HCT116 (cell line): ENCODE measurements at regions not wholly inside any gene's neighbourhood (a gene's known extent, or its start where the extent isn't known, plus 50 kb on each side); places are given as distances from the start of the nearest gene placed in this dataset.

Experiments used
- ATAC-seq: fragments of 200-7000 bp; cut with Tn5 transposase; 2 replicates; pipeline ENCODE4 v1.9.1; 2020; ENCODE audit warnings: mild to moderate bottlenecking, moderate library complexity
- BruUV-seq: library from RNA; stranded (reverse); fragments of 400-500 nt; replicated peaks from 2 replicates; lab custom pipeline; 2021; lab: Mats Ljungman, UMichigan
- CTCF ChIA-PET: fragments of 300-600 bp; sonication (Branson Sonifier 250); formaldehyde crosslinking; loops from one replicate; lab custom pipeline; 2021; ENCODE audit warnings: antibody characterized with exemption; lab: Charles Lee
- POLR2A ChIA-PET: fragments of 300-600, 350-600 bp; sonication (Branson Sonifier 250); formaldehyde crosslinking; loops from one replicate; lab custom pipeline; 2021; ENCODE audit warnings: antibody characterized with exemption; lab: Charles Lee
- RAD21 ChIA-PET, 2 experiments: fragments of 300-600 bp; sonication (Branson Sonifier 250); formaldehyde crosslinking; loops; one replicate each; lab custom pipeline; 2023; ENCODE audit warnings: low total read pairs in 2 of 2; ENCODE audit not compliant: uncharacterized antibody in 2 of 2, unreplicated experiment in 2 of 2, low non-redundant PET in 1 of 2; lab: Charles Lee
- DNase-seq: peaks from one replicate; pipeline ENCODE4 v3.0.0-alpha.2; 2010; ENCODE audit warnings: low read depth, low spot score
- H2AFZ ChIP-seq: fragments of 200-600 bp; shearing (Covaris generic), sonication (generic); 2 replicates; pipeline ENCODE4 v1.6.1; 2017; ENCODE audit warnings: low read depth, mixed run types, mixed read lengths, antibody characterized with exemption, low read length; ENCODE audit not compliant: poor library complexity, severe bottlenecking
- H3K27ac ChIP-seq: 2 replicates; pipeline ENCODE4 v1.5.1; 2012; ENCODE audit warnings: low read depth, low read length
- H3K27me3 ChIP-seq: fragments of 200-600 bp; sonication (generic); 2 replicates; pipeline ENCODE4 v1.6.1; 2016; ENCODE audit warnings: mixed run types, low read length, mixed read lengths; ENCODE audit not compliant: insufficient read depth
- H3K36me3 ChIP-seq, 2 experiments: fragments of 200-500 bp in 1 of 2; fragments of 200-600 bp in 1 of 2; sonication (Bioruptor generic) in 1 of 2; sonication (generic) in 1 of 2; 2 replicates each; pipeline versions ENCODE4 v1.5.1 to v1.6.1; 2014 to 2016; ENCODE audit warnings: low read length in 2 of 2, inconsistent platforms in 1 of 2, mixed read lengths in 1 of 2, mixed run types in 1 of 2; ENCODE audit not compliant: insufficient read depth in 2 of 2, control insufficient read depth in 1 of 2
- H3K4me1 ChIP-seq, 2 experiments: fragments of 200-600 bp in 1 of 2; sonication (generic) in 1 of 2; 2 replicates each; pipeline versions ENCODE4 v1.5.1 to v1.6.1; 2012 to 2017; ENCODE audit warnings: low read length in 2 of 2, inconsistent platforms in 1 of 2, mild to moderate bottlenecking in 1 of 2, mixed read lengths in 1 of 2, mixed run types in 1 of 2, moderate library complexity in 1 of 2; ENCODE audit not compliant: insufficient read depth in 2 of 2, control insufficient read depth in 1 of 2
- H3K4me2 ChIP-seq: fragments of 200-600 bp; sonication (generic); 2 replicates; pipeline ENCODE4 v1.6.1; 2017; ENCODE audit warnings: mixed run types, low read length, mixed read lengths
- H3K4me3 ChIP-seq, 2 experiments: fragments of 200-600 bp in 1 of 2; sonication (generic) in 1 of 2; replicated peaks in 1 of 2; 2 replicates each; pipeline ENCODE4 v1.5.1; 2011 to 2016; ENCODE audit warnings: low read length in 2 of 2, control low read depth in 1 of 2, low read depth in 1 of 2, mild to moderate bottlenecking in 1 of 2, mixed read lengths in 1 of 2, mixed run types in 1 of 2
- H3K79me2 ChIP-seq: fragments of 200-600 bp; sonication (generic); 2 replicates; pipeline ENCODE4 v1.6.1; 2017; ENCODE audit warnings: mild to moderate bottlenecking, mixed run types, low read length, moderate library complexity, mixed read lengths; ENCODE audit not compliant: insufficient read depth
- H3K9ac ChIP-seq: fragments of 200-600 bp; sonication (generic); 2 replicates; pipeline ENCODE4 v1.6.1; 2016; ENCODE audit warnings: low read length, mixed read lengths
- H3K9me2 ChIP-seq: fragments of 200-600 bp; sonication (generic), shearing (Covaris generic); 2 replicates; pipeline ENCODE4 v1.6.1; 2017; ENCODE audit warnings: mixed run types, mild to moderate bottlenecking, moderate library complexity; ENCODE audit not compliant: insufficient read depth
- H3K9me3 ChIP-seq, 2 experiments: fragments of 200-500 bp in 1 of 2; fragments of 200-600 bp in 1 of 2; sonication (Bioruptor generic) in 1 of 2; sonication (generic) in 1 of 2; 2 replicates each; pipeline ENCODE4 v1.6.1; 2014 to 2017; ENCODE audit warnings: low read length in 2 of 2, mixed read lengths in 2 of 2, inconsistent platforms in 1 of 2, low read depth in 1 of 2, mild to moderate bottlenecking in 1 of 2, mixed run types in 1 of 2, moderate library complexity in 1 of 2; ENCODE audit not compliant: control insufficient read depth in 1 of 2, insufficient read depth in 1 of 2
- H4K20me1 ChIP-seq: fragments of 200-600 bp; sonication (generic), shearing (Covaris generic); 2 replicates; pipeline ENCODE4 v1.6.1; 2017; ENCODE audit warnings: mixed run types, mild to moderate bottlenecking, moderate library complexity; ENCODE audit not compliant: insufficient read depth
- CEBPB ChIP-seq: IDR thresholded peaks from 2 replicates; pipeline ENCODE4 v1.6.1; 2012; ENCODE audit warnings: low read depth
- EGR1 ChIP-seq: IDR thresholded peaks from 2 replicates; pipeline ENCODE4 v1.6.1; 2012; ENCODE audit warnings: low read depth
- JUND ChIP-seq: IDR thresholded peaks from 2 replicates; pipeline ENCODE4 v1.6.1; 2012
- POLR2AphosphoS5 ChIP-seq: IDR thresholded peaks from 2 replicates; pipeline ENCODE4 v1.6.1; 2011; ENCODE audit warnings: mild to moderate bottlenecking, low read depth, low read length, moderate library complexity
- REST ChIP-seq: IDR thresholded peaks from 2 replicates; pipeline ENCODE4 v1.6.1; 2012; ENCODE audit warnings: low read depth
- SIN3A ChIP-seq: IDR thresholded peaks from 2 replicates; pipeline ENCODE4 v1.6.1; 2012; ENCODE audit warnings: low read depth
- SRF ChIP-seq: IDR thresholded peaks from 2 replicates; pipeline ENCODE4 v1.6.1; 2012; ENCODE audit warnings: low read depth
- TCF7L2 ChIP-seq: IDR thresholded peaks from 2 replicates; pipeline ENCODE4 v1.7.0; 2011; ENCODE audit warnings: borderline replicate concordance, inconsistent platforms; ENCODE audit not compliant: insufficient read depth, insufficient read length; ENCODE audit errors: extremely low read depth
- ZFX ChIP-seq: fragments of 450-650 bp; IDR thresholded peaks from 2 replicates; pipeline ENCODE4 v1.6.1; 2017
- ZNF274 ChIP-seq: fragments of 200-500 bp; sonication (Bioruptor generic); IDR thresholded peaks from 2 replicates; pipeline ENCODE4 v1.6.1; 2014; ENCODE audit warnings: mild to moderate bottlenecking, low read depth, low read length, inconsistent platforms
- intact Hi-C: fragments of 100-400 bp; cut with micrococcal nuclease; formaldehyde crosslinking; loops from 2 replicates; pipeline ENCODE4 v1.10.0; 2022
- TF ChIP-seq, protein P1 (sequence below), 3 experiments: fragments of 200-600 bp in 1 of 3; sonication (generic) in 1 of 3; IDR thresholded peaks in 2 of 3; conservative IDR thresholded peaks in 1 of 3; 2 replicates each; pipeline ENCODE4 v1.5.1; 2012 to 2017; ENCODE audit warnings: low read depth in 2 of 3, low read length in 2 of 3, antibody characterized with exemption in 1 of 3, borderline replicate concordance in 1 of 3, control low read depth in 1 of 3, mild to moderate bottlenecking in 1 of 3, mixed read lengths in 1 of 3, mixed run types in 1 of 3, moderate library complexity in 1 of 3; ENCODE audit not compliant: insufficient read depth in 1 of 3

- no peak for TF ChIP-seq REST
- TF ChIP-seq TCF7L2 = no peak
- TF ChIP-seq POLR2AphosphoS5 = no peak
- no peak for TF ChIP-seq SRF
- TF ChIP-seq, all 23 proteins: peak for 0
These were observed 246.7 kb downstream of the HS3ST3A1 start (continued) for GRCh38 chr17:13355054-13355453.

- POLR2A ChIA-PET = no interaction called here
- DNase-seq (no peak), ATAC-seq (no peak)
- Histone ChIP-seq H3K9ac (no peak overlapping the region), H3K27ac (no peak overlapping the region), H3K9me3 (no peaks in the 10 kb centered on the region), H3K4me3 (no peak overlapping the region), H3K9me2 (no peaks in the 10 kb centered on the region), H2AFZ (no peak overlapping the region), H4K20me1 (no peaks in the 10 kb centered on the region), H3K79me2 (no peaks in the 10 kb centered on the region), H3K4me2 (no peak overlapping the region), H3K4me1 (peaks cover 0 to 8% of the 10 kb centered on the region in 2 experiments; a peak in 2 of 4 replicates), H3K27me3 (no peaks in the 10 kb centered on the region), H3K36me3 (no peaks in the 10 kb centered on the region)
- TF ChIP-seq ZFX = no peak
- TF ChIP-seq SIN3A = no peak
- TF ChIP-seq POLR2AphosphoS5 = no peak
- TF ChIP-seq JUND = no peak
- TF ChIP-seq, protein P1, sequence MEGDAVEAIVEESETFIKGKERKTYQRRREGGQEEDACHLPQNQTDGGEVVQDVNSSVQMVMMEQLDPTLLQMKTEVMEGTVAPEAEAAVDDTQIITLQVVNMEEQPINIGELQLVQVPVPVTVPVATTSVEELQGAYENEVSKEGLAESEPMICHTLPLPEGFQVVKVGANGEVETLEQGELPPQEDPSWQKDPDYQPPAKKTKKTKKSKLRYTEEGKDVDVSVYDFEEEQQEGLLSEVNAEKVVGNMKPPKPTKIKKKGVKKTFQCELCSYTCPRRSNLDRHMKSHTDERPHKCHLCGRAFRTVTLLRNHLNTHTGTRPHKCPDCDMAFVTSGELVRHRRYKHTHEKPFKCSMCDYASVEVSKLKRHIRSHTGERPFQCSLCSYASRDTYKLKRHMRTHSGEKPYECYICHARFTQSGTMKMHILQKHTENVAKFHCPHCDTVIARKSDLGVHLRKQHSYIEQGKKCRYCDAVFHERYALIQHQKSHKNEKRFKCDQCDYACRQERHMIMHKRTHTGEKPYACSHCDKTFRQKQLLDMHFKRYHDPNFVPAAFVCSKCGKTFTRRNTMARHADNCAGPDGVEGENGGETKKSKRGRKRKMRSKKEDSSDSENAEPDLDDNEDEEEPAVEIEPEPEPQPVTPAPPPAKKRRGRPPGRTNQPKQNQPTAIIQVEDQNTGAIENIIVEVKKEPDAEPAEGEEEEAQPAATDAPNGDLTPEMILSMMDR (IDR thresholded peaks at IDR 0.05 in 2 of 3, conservative IDR thresholded peaks at IDR 0.05 in 1 of 3; ENCODE audit: borderline replicate concordance in 1 of 3, insufficient read depth in 1 of 3, low read depth in 2 of 3, low read length in 2 of 3) = no peak
- TF ChIP-seq REST = no peak
- TF ChIP-seq ZNF274 = no peak
- no peak for TF ChIP-seq CEBPB
- TF ChIP-seq EGR1 = no peak
- TF ChIP-seq SRF = no peak
- RAD21 ChIA-PET = no interaction called here
- CTCF ChIA-PET = no interaction called here
- no TSS peak for BruUV-seq
- intact Hi-C loops = no loop called here
These were observed 248.1 kb downstream of the HS3ST3A1 start for GRCh38 chr17:13353590-13353989.
